ENCODE measurements at regions not wholly inside any gene's neighbourhood (a gene's known extent, or its start where the extent isn't known, plus 50 kb on each side); places are given as distances from the start of the nearest gene placed in this dataset.

GRCh38 chr1:193626695-193627094, 440.3 kb upstream of the B3GALT2 start:
- Histone ChIP-seq H3K4me3 (replicated peaks; ENCODE audit: insufficient read depth, low read length) (no peak overlapping the region), H3K27ac (replicated peaks) (no peak overlapping the region), H3K27me3 (ENCODE audit: insufficient read depth, poor library complexity, severe bottlenecking) (no peaks in the 10 kb centered on the region)
- no peak for DNase-seq (ENCODE audit: low read depth in 1 of 2, low spot score in 1 of 2)
- TF ChIP-seq CTCF (IDR thresholded peaks at IDR 0.05; ENCODE audit: insufficient read depth, low read length) (no peak), POLR2AphosphoS5 (IDR thresholded peaks at IDR 0.05; ENCODE audit: low read depth) (no peak), GABPA (IDR thresholded peaks at IDR 0.05; ENCODE audit: low read depth) (no peak), REST (IDR thresholded peaks at IDR 0.05; ENCODE audit: insufficient replicate concordance, low read depth) (no peak)

GRCh38 chr1:193625255-193625654, 438.8 kb upstream of the B3GALT2 start:
- Histone ChIP-seq H3K27me3 (ENCODE audit: insufficient read depth, poor library complexity, severe bottlenecking) (no peaks in the 10 kb centered on the region), H3K4me3 (replicated peaks; ENCODE audit: insufficient read depth, low read length) (no peak overlapping the region), H3K27ac (replicated peaks) (no peak overlapping the region)
- TF ChIP-seq POLR2AphosphoS5 (IDR thresholded peaks at IDR 0.05; ENCODE audit: low read depth) (no peak), GABPA (IDR thresholded peaks at IDR 0.05; ENCODE audit: low read depth) (no peak), SPI1 (IDR thresholded peaks at IDR 0.05; ENCODE audit: borderline replicate concordance, low read depth) (no peak), CTCF (IDR thresholded peaks at IDR 0.05; ENCODE audit: insufficient read depth, low read length) (no peak), REST (IDR thresholded peaks at IDR 0.05; ENCODE audit: insufficient replicate concordance, low read depth) (no peak)
- DNase-seq (ENCODE audit: low read depth in 1 of 2, low spot score in 1 of 2): no peak

- Histone ChIP-seq H3K27ac (replicated peaks) (no peak overlapping the region), H3K4me3 (replicated peaks; ENCODE audit: insufficient read depth, low read length) (no peak overlapping the region), H3K27me3 (ENCODE audit: insufficient read depth, poor library complexity, severe bottlenecking) (no peaks in the 10 kb centered on the region)
- TF ChIP-seq REST (IDR thresholded peaks at IDR 0.05; ENCODE audit: insufficient replicate concordance, low read depth) (no peak), SPI1 (IDR thresholded peaks at IDR 0.05; ENCODE audit: borderline replicate concordance, low read depth) (no peak), CTCF (IDR thresholded peaks at IDR 0.05; ENCODE audit: insufficient read depth, low read length) (no peak), GABPA (IDR thresholded peaks at IDR 0.05; ENCODE audit: low read depth) (no peak), POLR2AphosphoS5 (IDR thresholded peaks at IDR 0.05; ENCODE audit: low read depth) (no peak)
- DNase-seq (ENCODE audit: low read depth in 1 of 2, low spot score in 1 of 2): no peak
Measured at GRCh38 chr1:193619911-193620310, 433.5 kb upstream of the B3GALT2 start.

Data from HL-60 (cell line).